Fibroblast of gingiva (primary cell): ENCODE measurements at regions not wholly inside any gene's neighbourhood (a gene's known extent, or its start where the extent isn't known, plus 50 kb on each side); places are given as distances from the start of the nearest gene placed in this dataset.

Experiments
- DNase-seq: peaks from one replicate; pipeline ENCODE4 v3.0.0-alpha.2; 2011; ENCODE audit warnings: low read depth

- no peak for DNase-seq
Observed at GRCh38 chrX:122777766-122778165, 406.3 kb upstream of the GRIA3 start.

GRCh38 chrX:122783918-122784317 is 400.2 kb upstream of the GRIA3 start:
- no peak for DNase-seq

- no peak for DNase-seq
Observed at GRCh38 chrX:122787231-122787630, 396.8 kb upstream of the GRIA3 start.

- no peak for DNase-seq
Observed at GRCh38 chrX:122788216-122788615, 395.9 kb upstream of the GRIA3 start.

GRCh38 chrX:122790376-122791095 is 393.5 kb upstream of the GRIA3 start:
- DNase-seq: no peak

GRCh38 chrX:122813876-122814275 is 370.2 kb upstream of the GRIA3 start:
- DNase-seq: no peak

- DNase-seq: no peak
Observed at GRCh38 chrX:122816288-122816687, 367.8 kb upstream of the GRIA3 start.

GRCh38 chrX:122817321-122817955 is 366.6 kb upstream of the GRIA3 start:
- no peak for DNase-seq

GRCh38 chrX:122818068-122818467 is 366.0 kb upstream of the GRIA3 start:
- no peak for DNase-seq

- no peak for DNase-seq
Observed at GRCh38 chrX:122833230-122833629, 350.8 kb upstream of the GRIA3 start.

- no peak for DNase-seq
Observed at GRCh38 chrX:122835886-122836285, 348.2 kb upstream of the GRIA3 start.

- DNase-seq: no peak
Observed at GRCh38 chrX:122850326-122850725, 333.8 kb upstream of the GRIA3 start.

GRCh38 chrX:122856205-122856604 is 327.9 kb upstream of the GRIA3 start:
- DNase-seq: no peak

- no peak for DNase-seq
Observed at GRCh38 chrX:122857734-122858133, 326.3 kb upstream of the GRIA3 start.

- DNase-seq: no peak
Observed at GRCh38 chrX:122863067-122863466, 321.0 kb upstream of the GRIA3 start.

GRCh38 chrX:122866532-122866931 is 317.5 kb upstream of the GRIA3 start:
- DNase-seq: peak; percentile 53

GRCh38 chrX:122868631-122869030 is 315.4 kb upstream of the GRIA3 start:
- DNase-seq: no peak

GRCh38 chrX:122869171-122869570 is 314.9 kb upstream of the GRIA3 start:
- DNase-seq: no peak

GRCh38 chrX:122878269-122878668 is 305.8 kb upstream of the GRIA3 start:
- no peak for DNase-seq

GRCh38 chrX:122880952-122881351 is 303.1 kb upstream of the GRIA3 start:
- no peak for DNase-seq

GRCh38 chrX:122890729-122891128 is 293.3 kb upstream of the GRIA3 start:
- no peak for DNase-seq

GRCh38 chrX:122906726-122907125 is 277.4 kb upstream of the GRIA3 start:
- no peak for DNase-seq

GRCh38 chrX:122907375-122907774 is 276.7 kb upstream of the GRIA3 start:
- no peak for DNase-seq

- no peak for DNase-seq
Observed at GRCh38 chrX:122910697-122911096, 273.4 kb upstream of the GRIA3 start.
